OCI-LY3 (cell line): ENCODE measurements at regions not wholly inside any gene's neighbourhood (a gene's known extent, or its start where the extent isn't known, plus 50 kb on each side); places are given as distances from the start of the nearest gene placed in this dataset.

Experiments
- EZH2phosphoT487 ChIP-seq: fragments of 200-600 bp; shearing (Covaris generic); IDR thresholded peaks from 2 replicates; pipeline ENCODE4 v1.6.1; 2018; ENCODE audit warnings: antibody characterized with exemption, mixed run types, low read depth
- TF ChIP-seq, protein P1 (sequence below): fragments of 200-600, 300-600 bp; sonication (generic); IDR thresholded peaks from 2 replicates; pipeline ENCODE4 v1.5.1; 2014; ENCODE audit warnings: antibody characterized with exemption, low read length, low read depth

DNA sequence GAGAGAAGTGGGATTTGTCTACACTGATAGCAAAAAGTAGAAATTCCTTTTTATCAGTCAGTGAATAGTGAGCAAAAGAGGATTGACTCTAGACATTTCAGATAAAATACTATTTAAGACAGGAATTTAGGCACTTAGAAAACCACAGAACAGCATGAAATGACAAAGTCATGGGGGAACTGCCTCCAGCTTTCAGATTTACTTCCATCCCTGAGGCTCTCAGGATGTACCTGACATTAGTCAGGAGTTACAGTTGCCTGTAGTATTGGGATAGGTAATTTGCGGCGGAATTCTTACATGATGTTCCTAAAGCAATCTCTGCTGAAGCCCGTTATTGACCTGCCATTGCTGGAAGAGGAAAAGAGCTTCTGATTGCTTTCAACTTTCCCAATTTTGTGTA, 337.1 kb upstream of the MAP2 start:
- TF ChIP-seq EZH2phosphoT487 = no peak
- TF ChIP-seq, protein P1, sequence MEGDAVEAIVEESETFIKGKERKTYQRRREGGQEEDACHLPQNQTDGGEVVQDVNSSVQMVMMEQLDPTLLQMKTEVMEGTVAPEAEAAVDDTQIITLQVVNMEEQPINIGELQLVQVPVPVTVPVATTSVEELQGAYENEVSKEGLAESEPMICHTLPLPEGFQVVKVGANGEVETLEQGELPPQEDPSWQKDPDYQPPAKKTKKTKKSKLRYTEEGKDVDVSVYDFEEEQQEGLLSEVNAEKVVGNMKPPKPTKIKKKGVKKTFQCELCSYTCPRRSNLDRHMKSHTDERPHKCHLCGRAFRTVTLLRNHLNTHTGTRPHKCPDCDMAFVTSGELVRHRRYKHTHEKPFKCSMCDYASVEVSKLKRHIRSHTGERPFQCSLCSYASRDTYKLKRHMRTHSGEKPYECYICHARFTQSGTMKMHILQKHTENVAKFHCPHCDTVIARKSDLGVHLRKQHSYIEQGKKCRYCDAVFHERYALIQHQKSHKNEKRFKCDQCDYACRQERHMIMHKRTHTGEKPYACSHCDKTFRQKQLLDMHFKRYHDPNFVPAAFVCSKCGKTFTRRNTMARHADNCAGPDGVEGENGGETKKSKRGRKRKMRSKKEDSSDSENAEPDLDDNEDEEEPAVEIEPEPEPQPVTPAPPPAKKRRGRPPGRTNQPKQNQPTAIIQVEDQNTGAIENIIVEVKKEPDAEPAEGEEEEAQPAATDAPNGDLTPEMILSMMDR = no peak
